Activated CD8-positive, alpha-beta memory T cell treated with anti-CD3 and anti-CD28 coated beads for 1 hour (primary cell): ENCODE measurements at regions not wholly inside any gene's neighbourhood (a gene's known extent, or its start where the extent isn't known, plus 50 kb on each side); places are given as distances from the start of the nearest gene placed in this dataset.

Experiments used
- DNase-seq, 2 donors: peaks; one replicate each; pipeline ENCODE4 v3.0.0-alpha.2; 2020; ENCODE audit warnings: low read depth in 1 of 2; ENCODE audit errors: extremely low read depth in 1 of 2

DNA sequence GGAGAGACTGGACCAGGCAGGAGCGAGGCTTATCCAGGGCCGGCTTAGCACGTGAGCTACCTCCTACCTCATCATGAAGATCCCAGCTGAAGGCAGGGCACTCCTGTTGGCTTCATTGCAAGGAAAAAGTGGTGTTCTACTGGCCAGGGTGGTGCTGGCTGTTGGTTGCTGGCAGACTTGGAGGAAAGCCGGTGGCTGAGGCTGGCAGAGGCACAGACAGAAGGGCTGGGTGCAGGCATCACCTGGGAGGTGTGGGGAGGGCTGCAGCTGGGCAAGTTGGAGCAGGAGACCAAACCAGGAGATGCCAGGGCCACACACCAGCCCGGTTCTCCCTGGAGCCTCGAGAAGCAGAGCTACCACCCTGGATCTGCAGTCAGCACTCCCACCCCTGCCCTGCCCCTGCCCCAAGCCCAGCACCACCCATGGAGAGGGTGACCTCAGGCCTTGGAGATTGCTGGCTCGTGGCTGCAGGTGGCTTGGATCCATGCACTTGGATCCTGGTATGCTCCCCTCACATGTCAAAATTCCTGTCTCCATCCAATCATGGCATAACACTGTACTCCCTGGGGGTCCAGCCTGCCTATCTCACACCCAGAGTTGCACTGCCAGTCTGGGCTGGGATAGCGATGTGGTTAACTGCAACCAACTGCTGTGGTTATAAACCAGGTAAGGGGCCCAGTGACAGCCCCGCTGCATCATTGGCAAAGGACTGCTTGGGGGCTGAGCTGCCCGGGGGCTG is 49.7 kb downstream of the GLI2 start:
- no peak for DNase-seq

DNA sequence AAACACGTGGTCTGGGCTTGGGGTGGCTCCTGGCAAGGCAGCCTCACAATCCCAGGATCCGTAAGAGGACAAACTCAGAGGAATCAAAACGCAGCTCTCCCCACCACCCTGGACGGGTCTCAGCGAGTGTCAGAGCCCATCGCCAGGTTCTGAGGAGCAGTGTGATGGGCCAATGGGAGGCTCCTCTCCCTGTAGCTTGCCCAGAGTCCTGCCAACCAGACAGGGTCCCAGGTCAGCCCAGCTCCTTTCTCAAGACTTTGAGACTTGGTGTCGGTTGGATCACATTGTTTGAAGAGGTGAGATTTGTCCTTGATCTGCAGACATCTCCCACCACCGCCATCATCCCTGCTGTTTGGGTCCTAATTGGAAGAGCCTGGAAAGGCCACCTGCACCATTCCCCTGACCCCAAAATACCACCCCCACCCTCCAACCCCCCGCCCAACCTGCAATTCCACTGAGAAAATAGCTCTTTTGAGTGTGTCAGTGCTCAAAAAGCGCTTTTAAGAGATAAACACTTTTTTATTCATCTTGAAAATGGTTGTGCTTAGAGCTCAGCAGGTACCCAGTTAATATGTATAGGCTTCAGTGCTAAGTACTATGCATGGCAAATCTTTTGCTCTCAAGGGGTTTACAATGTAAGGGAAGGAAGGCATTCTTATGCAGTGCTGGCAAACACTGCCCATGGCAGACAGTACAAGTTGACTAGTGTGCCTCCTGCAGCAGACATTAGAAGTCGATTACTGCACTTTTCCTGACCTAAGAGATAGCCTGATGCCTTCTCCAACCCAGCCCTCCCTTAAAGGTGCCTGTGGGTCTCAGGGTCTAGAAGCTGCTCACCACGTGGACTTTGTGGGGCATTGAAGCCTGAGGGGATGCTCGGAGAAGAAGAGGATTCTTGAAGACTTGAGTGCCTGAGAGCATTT is 50.6 kb downstream of the GLI2 start:
- DNase-seq: no peak

DNA sequence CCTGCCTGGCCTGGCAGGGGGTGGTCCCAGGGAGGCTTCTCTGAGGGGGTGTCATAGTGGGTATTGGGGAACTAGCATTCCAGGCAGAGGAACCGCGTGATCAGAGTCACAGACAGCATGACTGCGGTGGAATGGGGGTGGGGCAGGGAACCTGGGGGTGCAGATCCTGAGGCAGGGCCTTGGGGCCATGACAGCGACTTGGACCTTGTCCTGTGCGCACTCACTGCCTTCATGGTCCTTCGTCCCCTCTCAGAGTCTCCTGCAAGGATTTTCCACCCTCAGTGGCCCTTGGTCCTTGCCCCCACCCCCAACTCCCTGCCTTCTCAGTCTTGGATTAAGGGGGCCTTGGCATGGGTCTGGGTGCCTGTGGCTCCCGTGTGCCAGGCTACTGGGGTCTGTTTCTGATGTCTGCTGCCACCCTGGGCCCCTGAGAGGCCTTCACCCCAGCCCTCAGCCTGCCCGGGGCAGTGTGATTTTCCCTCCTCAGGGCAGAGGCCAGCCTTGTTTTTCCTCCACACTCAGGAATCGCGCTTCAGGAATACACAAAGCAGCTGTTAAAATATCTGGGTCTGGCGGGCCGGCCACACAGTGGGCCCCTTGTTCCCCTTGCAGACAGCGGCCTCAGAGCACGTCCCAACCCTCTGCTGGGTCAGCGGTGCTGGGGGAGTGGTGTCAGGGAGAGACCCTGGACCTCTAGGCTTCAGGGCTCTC is 51.6 kb downstream of the GLI2 start:
- no peak for DNase-seq

DNA sequence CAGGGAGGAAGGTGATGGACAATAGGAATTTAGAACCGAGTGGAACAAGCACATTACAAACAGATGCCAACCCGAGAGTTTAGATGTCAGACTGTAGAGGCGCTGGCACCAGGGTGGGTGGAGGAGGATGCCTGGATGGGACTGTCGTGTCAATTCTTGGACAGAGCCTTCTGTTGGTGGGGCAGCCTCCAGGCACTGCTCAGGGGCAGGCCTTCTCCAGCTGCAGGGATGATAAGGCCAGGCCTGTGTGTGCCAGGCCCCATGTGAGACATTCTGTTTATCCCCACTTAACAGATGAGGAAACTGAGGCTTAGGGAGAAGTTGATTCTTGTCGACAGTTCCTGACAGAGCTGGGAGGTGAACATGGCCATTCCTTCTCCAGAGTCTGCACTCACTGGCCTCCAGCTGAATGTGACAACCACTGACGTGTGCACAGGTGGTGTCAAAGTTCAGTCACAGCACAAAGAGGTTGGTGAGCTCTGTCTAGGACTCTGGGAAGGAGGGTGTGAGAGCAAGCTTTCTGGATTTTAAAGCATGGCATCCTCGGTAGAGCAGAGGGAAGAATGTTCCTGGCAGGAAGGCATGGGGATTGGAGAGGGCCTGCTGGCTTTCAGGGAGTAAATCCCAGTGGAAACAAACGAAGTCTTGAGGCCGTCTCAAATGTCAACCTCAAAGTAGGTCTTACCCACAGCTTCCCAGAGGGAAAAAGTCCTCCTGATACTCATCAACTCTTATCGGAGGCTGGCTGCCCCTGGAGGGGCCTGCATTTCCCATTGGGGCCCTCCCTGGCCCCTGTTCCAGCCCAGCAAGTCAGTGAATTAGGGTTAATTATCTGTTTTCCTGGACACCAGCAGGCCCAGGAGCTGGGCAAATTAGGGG is 52.4 kb downstream of the GLI2 start:
- no peak for DNase-seq

DNA sequence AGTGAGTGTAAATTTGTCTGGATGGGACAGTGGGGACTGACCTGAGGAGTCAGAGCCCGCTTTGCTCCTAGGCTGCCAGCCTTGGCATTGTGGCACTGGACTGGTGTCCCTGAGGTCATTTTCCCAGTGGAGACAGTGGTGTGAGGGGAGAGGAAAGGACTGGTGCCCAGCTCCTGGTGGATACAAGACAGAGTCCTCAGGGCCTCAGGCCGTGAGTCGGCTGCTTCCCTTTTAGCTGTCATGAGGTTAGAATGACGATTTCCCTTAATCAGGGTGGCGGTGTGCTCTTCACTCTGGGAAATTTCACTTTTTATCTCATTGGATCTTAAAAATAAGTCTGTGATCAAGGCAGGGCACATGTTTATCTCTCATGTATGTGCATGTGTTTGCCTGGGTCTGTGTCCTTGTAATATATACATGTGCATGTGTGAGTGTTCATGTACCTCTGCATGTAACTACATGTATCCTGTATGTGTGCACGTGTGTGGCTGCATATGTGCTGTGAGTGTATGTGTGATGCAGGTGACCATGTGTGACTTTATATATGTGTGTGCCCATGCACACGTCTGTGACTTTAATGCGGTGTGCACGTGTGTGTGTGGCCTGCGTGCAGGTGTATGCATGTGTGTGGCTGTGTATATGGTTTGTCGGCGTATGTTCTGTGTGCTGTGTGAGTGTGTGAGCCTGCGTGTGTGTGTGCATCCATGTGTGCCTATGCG is 55.7 kb downstream of the GLI2 start:
- DNase-seq: no peak

DNA sequence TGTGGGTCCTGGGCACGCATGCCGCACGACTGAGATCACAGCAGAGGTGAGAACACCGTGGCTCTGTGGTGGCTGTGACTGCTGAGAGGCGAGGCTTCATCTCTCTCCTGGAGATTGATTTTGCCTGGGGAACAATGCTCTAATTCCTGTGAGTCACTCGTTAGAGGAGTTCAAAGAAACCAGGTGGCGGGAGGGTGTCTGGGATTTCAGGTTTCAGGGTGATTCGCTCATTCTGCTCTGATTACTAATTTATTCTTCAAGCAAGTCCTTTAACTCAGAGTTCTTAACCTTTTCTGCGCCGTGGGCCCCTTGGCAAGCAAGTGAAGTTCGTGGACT is 56.3 kb downstream of the GLI2 start:
- no peak for DNase-seq

DNA sequence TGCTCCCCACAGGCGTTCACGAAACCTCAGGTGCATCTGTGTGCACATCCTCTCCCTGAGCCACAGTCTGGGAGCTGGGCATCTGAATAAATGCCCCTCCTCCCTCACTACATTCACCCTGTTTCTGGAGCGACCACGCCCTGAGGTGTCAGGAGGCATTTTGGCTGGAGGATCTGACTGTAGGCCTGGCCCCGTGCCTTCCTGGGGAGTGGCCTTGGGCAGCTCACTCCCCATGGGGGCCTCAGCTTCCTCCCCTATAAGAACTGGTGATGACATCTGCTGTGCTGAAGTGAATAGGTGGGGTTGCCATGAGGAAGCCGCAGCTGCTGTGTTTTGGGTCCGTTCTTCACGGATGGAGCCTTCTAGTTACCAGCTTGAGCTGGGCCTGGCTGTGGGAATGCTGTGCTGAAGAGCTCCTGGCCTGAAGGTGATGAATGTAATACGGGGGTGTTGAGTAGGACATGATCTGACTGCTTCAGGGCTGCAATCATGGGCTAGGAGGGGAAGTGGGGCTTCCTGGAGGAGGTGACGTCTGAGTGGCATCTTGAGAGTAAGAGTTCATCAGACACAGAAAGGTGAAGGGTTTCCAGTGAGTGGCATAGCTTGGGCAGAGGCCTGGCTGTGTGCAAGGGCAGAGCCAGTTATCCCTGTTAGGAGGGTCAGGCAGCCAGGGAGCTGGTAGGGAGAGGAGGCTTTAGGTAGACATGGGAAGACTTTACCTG is 58.2 kb downstream of the GLI2 start:
- DNase-seq: no peak

DNA sequence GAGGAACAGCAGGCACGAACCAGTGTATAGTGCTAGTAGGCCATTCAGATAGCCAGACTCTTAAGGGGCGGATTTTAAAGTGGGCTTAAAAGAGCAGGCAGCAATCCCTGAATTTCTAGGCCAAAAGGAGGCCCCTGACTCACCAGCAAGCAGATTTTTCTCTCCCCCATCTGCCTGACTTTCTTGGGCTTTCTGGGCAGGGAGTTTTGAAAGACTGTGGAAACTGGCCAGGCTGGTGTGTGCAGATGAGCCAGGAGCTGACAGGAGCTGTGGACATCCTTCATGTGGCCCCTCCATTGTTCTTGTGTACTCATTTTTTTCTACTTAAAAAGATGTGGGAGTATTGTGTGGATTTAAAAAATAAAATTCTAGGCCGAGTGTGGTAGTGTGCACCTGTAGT is 59.0 kb downstream of the GLI2 start:
- no peak for DNase-seq

DNA sequence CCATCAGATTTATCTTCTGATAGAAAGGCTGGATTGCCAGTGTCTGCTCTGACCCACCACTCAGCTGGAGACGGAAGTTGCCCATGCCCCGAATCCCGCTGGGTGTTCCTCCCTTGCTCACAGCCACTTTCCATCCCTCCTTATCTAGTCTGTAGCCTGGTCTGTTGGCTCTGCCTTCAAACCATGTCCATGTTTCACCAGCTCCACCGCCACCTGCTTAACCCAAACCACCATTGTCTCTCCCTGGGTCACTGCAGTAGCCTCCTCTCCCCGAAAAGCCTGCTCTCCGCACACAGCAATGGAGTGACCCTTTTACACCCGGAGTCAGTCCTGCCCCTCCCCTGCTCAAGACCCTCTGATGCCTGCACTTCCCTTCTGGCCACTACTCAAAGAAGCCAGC is 60.4 kb downstream of the GLI2 start:
- no peak for DNase-seq

DNA sequence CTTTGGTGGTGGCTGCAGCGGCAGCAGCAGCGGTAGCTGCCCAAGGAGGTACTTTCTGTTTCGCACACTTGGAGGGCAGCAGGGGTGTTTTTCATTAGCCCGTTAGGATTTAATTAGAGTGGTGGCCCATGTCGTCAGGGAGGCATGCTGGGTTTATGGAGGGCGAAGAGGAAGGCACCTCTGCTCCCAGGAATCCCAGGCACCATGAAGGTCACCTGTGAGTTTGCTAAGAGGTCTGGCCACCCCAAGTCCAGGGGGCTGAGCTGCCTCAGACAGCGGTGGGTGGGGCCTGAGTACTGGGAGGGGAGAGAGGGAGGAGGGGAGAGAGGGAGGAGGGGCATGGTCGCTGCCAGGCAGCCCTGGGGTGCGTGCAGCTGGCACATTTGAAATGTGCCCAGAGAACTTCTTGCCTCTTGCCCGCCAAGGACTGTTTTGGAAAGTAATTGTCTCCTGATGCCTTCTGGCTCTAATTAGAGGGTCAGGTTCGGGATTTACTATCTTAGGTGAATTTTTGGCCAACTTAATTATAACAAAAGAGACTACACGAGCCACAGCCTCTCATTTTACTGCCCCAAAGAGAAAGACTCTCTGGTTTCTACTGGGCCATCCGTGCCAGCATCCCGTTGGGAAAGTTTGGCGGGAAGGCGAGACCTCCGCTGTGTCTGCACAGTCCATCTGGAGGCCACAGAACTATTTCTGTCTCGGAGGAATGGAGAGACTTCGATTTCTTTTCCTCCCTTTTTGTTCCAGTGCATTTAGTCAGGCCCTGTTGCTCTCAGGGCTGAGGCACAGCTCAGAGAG is 62.0 kb downstream of the GLI2 start:
- DNase-seq: no peak

DNA sequence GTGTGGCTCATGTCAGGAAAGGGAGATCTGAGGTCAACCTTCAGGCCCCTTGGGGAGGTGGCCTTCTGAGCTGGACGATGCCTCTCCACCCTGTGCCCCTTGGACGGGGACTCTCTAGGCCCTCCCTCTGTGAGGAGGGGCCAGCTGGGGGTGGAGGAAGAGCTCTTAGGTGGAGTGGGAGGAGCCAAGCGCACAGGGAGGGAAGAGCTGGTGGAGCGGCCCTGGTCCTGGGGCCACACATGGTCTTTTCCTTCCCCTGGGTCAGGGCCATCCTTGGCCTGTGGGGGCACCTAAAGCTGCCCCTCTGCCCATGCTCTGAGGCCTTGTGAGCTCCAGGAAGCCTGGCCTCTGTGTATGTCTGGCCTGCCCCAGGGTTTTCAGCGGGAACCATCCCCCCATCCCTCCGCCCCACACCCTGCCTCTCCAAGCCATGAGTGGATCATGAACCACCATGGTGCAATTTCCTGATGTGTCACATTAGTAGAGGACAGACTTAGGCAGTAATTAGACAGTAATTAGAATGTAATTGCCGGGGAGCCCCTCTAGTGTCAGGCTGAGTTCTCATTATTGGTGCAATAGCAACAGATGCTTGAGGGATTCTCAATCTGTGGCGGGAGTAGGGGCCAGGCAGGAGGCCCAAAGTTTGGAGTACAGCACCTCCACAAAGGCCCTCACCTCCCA is 63.0 kb downstream of the GLI2 start:
- no peak for DNase-seq

DNA sequence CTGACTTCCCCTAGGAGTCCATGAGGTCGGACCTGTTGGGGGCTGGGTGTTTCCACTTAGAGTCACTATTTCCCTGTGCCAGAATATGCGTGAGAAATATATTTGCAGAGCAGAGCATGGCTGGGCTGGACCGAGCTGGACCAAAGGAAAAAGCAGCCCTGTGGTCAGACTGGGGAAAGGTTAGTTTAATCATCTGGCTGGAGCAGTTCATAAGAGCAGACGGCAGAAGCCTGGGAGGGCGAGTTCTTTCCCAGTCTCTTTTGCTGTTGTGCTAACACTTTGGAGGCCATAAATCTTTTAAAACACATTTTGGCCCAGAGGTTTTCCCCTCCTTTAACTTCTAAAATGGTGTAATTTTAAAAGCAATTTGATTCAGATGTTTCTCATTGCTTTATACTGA is 66.5 kb downstream of the GLI2 start:
- no peak for DNase-seq

DNA sequence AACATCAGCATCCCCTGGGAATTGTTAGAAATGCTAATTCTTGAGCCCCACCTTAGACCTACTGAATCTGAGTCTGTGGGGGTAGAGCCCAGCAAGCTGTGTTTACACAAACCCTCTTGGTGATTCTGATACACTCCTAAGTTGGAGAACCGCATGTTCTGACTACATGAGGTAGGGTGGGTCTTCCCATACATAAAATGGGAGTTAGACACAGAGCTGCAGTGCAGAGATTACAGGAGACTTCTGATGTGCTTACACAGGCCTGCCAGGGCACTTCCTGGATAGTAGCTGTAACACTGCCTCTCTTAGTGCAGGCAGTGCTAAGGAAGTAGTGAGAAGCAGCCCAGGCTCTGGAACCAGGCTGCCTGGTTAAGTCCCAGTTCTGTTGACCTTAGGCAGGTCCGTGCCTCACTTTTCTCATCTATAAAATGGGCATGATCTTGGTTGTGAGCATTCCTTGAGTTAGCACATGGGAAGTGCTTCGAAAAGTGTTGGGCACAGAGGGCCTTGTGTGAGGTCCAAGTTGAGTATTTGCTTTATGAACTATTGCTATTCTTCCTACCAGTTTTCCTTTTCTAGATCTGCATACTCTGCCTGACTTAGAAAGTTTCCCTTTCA is 67.3 kb downstream of the GLI2 start:
- DNase-seq: no peak

DNA sequence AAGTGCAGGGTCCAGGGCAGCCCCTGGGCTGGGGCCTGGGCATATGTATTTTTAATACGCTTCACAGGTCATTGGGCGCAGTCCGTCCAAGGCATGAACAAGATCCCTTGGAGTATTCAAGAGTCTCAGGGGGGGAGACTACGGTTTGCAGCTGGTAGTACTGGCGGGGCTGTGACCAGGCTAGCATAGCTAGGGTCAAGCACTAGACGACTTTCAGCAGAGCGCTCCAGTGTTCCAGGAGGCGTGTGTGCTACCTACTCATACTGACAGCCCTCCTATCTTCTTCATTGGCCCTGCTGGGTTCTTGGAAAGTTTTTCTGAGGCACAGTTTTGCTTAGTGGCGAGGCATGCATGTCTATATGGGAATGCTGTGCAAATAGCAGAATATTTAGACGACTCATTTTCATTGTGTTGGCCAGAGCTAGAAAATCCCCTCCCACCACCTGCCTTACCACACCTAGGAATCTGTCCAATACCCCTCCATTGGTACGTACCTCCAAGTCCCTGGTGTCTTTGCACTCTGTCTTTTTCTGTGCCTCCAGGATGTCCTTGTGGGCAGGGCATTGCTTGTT is 68.2 kb downstream of the GLI2 start:
- no peak for DNase-seq

DNA sequence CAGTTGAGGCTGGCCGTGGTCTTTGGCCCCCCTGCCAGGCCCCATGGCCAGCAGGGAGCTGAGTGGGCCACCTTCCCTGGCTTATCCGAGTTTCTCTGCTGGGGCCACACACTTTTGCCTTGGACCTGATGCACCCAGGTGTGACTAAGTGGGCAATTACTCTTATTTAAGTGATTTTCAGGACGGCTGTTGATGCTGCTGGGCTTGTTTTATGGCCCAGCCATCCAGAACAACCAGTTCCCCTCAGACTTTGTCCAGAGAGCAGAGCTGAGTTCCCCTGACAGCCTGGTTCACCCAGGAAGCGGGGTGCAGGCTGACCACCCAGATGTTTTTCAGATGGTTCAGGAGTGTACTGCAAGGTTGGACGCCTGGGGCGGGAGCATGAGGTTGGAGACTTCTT is 68.8 kb downstream of the GLI2 start:
- no peak for DNase-seq

DNA sequence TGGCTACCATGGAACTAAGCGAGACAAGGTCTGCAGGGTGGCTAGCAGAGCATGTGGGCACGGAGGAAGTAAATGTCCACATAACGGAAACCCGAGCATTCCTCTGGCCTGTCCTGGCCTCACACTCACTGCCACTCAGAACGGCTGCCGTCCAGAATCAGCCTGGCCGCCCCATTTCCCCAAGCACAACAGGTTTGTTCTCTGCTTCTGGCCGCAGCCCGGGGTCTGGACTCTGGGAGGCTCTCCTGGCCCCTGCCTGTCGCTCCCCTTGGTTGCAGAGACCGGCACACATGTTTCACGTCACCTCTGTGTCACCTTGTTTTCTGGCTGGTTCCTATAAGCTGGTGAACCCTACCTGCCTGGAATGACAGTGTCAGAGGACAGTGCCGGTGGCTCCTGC is 69.3 kb downstream of the GLI2 start:
- DNase-seq: no peak

DNA sequence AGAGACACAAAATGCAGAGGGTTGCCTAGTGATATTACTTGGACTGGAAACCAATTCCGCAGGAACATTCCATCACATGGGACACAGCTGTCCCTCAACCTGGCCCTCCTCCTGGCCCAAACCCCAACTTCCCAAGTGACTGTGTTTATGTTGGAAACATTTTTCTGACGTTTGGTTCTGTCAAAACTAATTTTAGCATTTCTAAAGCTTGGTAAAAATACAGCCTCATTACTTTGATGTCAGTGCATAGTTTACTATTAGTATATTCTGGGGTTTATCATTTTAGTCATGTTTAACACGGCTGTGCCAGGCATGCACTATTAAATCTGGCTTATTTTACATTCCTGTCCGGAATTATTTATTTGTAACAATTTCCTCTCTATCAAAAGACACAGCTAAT is 69.9 kb downstream of the GLI2 start:
- no peak for DNase-seq
